Esophagus muscularis mucosa (tissue), 3 donors: ENCODE measurements at regions not wholly inside any gene's neighbourhood (a gene's known extent, or its start where the extent isn't known, plus 50 kb on each side); places are given as distances from the start of the nearest gene placed in this dataset.

ENCODE experiments used
- POLR2A ChIP-seq: fragments of 450-650 bp; IDR thresholded peaks from one replicate; pipeline ENCODE4 v1.6.1; 2017; ENCODE audit warnings: antibody characterized with exemption, moderate library complexity, mild to moderate bottlenecking, low read depth
- TF ChIP-seq, protein P1 (sequence below), 3 experiments: fragments of 200-600 bp in 2 of 3; fragments of 450-650 bp in 1 of 3; sonication (generic) in 2 of 3; IDR thresholded peaks; one replicate each; pipeline ENCODE4 v1.5.1; 2017 to 2019; ENCODE audit warnings: antibody characterized with exemption in 3 of 3, mild to moderate bottlenecking in 2 of 3, moderate library complexity in 1 of 3

- TF ChIP-seq, protein P1, sequence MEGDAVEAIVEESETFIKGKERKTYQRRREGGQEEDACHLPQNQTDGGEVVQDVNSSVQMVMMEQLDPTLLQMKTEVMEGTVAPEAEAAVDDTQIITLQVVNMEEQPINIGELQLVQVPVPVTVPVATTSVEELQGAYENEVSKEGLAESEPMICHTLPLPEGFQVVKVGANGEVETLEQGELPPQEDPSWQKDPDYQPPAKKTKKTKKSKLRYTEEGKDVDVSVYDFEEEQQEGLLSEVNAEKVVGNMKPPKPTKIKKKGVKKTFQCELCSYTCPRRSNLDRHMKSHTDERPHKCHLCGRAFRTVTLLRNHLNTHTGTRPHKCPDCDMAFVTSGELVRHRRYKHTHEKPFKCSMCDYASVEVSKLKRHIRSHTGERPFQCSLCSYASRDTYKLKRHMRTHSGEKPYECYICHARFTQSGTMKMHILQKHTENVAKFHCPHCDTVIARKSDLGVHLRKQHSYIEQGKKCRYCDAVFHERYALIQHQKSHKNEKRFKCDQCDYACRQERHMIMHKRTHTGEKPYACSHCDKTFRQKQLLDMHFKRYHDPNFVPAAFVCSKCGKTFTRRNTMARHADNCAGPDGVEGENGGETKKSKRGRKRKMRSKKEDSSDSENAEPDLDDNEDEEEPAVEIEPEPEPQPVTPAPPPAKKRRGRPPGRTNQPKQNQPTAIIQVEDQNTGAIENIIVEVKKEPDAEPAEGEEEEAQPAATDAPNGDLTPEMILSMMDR (IDR thresholded peaks at IDR 0.05): peak; percentile 84 to 93 (median 89)
- TF ChIP-seq POLR2A: no peak
Observed at GRCh38 chr3:127455541-127456450, 134.7 kb downstream of the TPRA1 start.
